Inferior parietal cortex (tissue), 1 donor: ENCODE measurements at regions not wholly inside any gene's neighbourhood (a gene's known extent, or its start where the extent isn't known, plus 50 kb on each side); places are given as distances from the start of the nearest gene placed in this dataset.
"Not testable (repeated sequence)": the region's sequence is repeated elsewhere in the genome, so short reads cannot be mapped to it uniquely, and the experiment has no call there.

Experiments used
- DNase-seq: peaks from one replicate; pipeline ENCODE4 v3.0.0-alpha.2; 2016; ENCODE audit errors: extremely low spot score

- no peak for DNase-seq
Observed at GRCh38 chr4:52372747-52373146, 286.4 kb downstream of the USP46 start.

GRCh38 chr4:52373650-52374049 is 285.5 kb downstream of the USP46 start:
- no peak for DNase-seq

GRCh38 chr4:52374877-52375276 is 284.2 kb downstream of the USP46 start:
- DNase-seq = no peak

GRCh38 chr4:52376132-52376704 is 282.9 kb downstream of the USP46 start:
- peak; percentile 81 for DNase-seq

GRCh38 chr4:52377563-52377962 is 281.5 kb downstream of the USP46 start:
- no peak for DNase-seq

GRCh38 chr4:52407545-52407944 is 251.6 kb downstream of the USP46 start:
- DNase-seq = no peak

GRCh38 chr4:52408032-52408431 is 251.1 kb downstream of the USP46 start:
- DNase-seq = no peak

- no peak for DNase-seq
Observed at GRCh38 chr4:52408471-52408870, 250.6 kb downstream of the USP46 start.

- not testable (repeated sequence) for DNase-seq
Observed at GRCh38 chr4:52409766-52410165, 249.3 kb downstream of the USP46 start.

- DNase-seq = no peak
Observed at GRCh38 chr4:52410971-52411370, 248.1 kb downstream of the USP46 start.

GRCh38 chr4:52420330-52420729 is 238.8 kb downstream of the USP46 start:
- no peak for DNase-seq

- DNase-seq = no peak
Observed at GRCh38 chr4:52421811-52422213, 237.3 kb downstream of the USP46 start.

GRCh38 chr4:52423967-52424366 is 235.1 kb downstream of the USP46 start:
- no peak for DNase-seq

GRCh38 chr4:52425751-52426326 is 233.3 kb downstream of the USP46 start:
- no peak for DNase-seq

- DNase-seq = no peak
Observed at GRCh38 chr4:52431410-52431809, 227.7 kb downstream of the USP46 start.

GRCh38 chr4:52431869-52432268 is 227.2 kb downstream of the USP46 start:
- DNase-seq = no peak

GRCh38 chr4:52442524-52442923 is 216.6 kb downstream of the USP46 start:
- DNase-seq = not testable (repeated sequence)

GRCh38 chr4:52472444-52472843 is 186.7 kb downstream of the USP46 start:
- no peak for DNase-seq

- DNase-seq = peak; percentile 32
Observed at GRCh38 chr4:52477191-52477780, 181.8 kb downstream of the USP46 start.

GRCh38 chr4:52483186-52483890 is 175.8 kb downstream of the USP46 start:
- no peak for DNase-seq

- DNase-seq = peak; percentile 8
Observed at GRCh38 chr4:52507774-52508173, 151.3 kb downstream of the USP46 start.

- DNase-seq = no peak
Observed at GRCh38 chr4:52510939-52511565, 148.0 kb downstream of the USP46 start.
